Dedifferentiated amniotic fluid mesenchymal stem cell (primary cell): ENCODE measurements at regions not wholly inside any gene's neighbourhood (a gene's known extent, or its start where the extent isn't known, plus 50 kb on each side); places are given as distances from the start of the nearest gene placed in this dataset.

ENCODE experiments used
- DNase-seq: peaks from one replicate; pipeline ENCODE4 v3.0.0-alpha.2; 2016; ENCODE audit errors: extremely low spot score

GRCh38 chr21:36532769-36533467, 53.0 kb upstream of the CLDN14 start:
- DNase-seq, result no peak

- no peak for DNase-seq
These were observed 53.5 kb upstream of the CLDN14 start for GRCh38 chr21:36533468-36533848.

DNA sequence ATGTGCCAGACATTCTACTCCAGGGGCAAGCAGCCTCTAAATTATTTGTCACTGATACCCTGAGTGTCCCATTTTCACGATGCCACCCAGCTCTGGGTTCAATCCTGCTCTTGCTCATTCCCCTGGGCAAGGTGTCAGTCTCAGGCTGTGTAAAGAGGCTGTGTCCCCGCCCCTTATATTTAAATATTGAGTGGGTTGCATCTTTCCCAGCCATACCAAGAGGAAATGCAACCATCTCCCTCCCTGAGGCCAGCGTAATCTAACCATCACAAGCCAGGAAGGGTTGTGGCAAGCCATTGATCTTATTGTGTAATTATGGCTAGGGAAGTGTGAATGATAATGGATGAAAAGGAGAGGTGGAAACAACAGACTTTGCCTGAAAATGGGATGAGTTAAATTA, 54.7 kb upstream of the CLDN14 start:
- DNase-seq, result no peak

DNA sequence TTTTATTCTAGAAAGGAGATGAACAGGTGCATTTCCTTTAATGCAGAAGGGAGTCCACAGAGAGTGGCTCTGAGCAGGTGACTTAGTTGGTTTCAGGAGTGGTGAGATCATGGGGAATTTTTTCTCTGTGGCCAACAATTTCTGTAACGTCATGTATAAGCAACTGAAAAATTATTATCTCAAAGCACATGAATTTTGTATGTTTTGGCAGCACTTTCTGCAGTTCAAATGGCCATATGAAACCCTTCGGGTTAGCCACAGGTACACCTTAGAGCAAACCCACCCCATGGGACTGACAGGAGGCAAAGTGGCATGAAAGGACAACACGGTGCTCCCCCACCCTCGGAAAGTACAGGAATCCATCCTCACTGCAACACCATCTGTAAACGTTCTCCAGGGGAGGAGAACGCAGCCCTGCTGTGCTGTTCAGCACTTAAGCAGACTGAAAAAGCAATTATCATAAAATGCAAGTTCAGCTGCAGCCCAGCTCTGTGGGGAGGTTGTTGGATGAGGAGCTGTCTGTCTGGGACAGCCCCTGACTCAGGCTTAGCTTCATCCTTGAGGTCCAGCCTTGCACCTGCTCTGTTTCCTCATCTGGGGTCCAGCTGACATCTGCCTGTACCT, 55.8 kb upstream of the CLDN14 start:
- no peak for DNase-seq

- DNase-seq, result no peak
These were observed 58.8 kb upstream of the CLDN14 start for GRCh38 chr21:36538761-36539160.

- no peak for DNase-seq
These were observed 59.7 kb upstream of the CLDN14 start for GRCh38 chr21:36539434-36540150.

DNA sequence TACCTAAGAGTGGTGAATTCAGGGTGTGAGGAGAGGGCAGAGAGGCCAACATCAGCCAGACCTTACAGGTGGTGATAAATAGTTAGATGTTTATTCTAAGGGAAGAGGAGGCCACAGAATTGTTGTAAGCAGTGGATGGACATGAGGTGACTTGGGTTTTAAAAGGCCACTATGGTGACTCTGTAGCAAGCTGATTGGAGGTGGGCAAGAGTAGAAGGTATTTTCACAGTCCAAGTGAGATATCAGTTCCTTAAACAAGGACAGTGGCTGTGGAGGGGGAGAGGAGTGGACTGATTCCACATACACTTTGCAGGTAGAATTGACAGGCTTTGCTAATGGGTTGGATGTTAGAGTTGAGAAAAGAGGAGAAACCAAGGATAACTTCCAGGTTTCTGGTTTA, 60.8 kb upstream of the CLDN14 start:
- no peak for DNase-seq

DNA sequence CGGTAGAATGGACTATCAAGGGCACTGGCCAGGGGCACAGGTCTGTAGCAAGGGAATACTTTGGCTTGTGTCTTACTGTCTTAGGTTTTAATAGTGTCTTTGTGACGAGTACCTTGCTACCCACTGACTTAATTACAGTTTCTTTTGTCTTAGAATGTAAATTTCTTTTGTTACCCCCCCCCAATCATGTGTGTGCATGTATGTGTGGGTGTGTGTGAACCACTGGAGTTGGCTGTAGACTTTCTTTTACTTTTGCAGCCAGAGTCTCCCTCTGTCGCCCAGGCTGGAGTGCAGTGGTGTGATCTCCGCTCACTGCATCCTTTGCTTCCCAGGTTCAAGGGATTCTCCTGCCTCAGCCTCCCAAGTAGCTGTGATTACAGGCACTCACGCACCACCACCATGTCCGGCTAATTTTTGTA, 61.8 kb upstream of the CLDN14 start:
- DNase-seq, result no peak

GRCh38 chr21:36542312-36543101, 62.6 kb upstream of the CLDN14 start:
- no peak for DNase-seq

- DNase-seq, result no peak
These were observed 64.0 kb upstream of the CLDN14 start for GRCh38 chr21:36543924-36544323.

DNA sequence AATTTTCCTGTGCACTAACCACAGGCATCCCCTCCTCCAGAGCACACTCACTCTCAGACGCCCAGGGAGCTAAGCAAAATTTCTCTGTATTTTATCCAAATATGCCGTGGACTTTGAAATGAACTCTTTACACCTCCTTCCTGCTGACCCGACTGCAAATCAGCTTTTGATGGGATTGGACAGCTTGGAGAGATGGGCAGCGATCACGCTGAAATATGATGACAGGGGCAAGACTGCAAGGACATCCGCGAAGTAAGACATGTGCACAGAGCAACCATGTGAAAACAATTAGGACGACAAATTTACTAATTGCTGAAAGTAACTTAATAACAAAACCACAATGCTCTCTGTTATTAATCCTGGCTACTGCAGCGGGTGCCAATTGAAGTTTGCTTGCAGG, 64.6 kb upstream of the CLDN14 start:
- no peak for DNase-seq

GRCh38 chr21:36545776-36546511, 66.0 kb upstream of the CLDN14 start:
- no peak for DNase-seq

GRCh38 chr21:36547464-36547863, 67.5 kb upstream of the CLDN14 start:
- no peak for DNase-seq

DNA sequence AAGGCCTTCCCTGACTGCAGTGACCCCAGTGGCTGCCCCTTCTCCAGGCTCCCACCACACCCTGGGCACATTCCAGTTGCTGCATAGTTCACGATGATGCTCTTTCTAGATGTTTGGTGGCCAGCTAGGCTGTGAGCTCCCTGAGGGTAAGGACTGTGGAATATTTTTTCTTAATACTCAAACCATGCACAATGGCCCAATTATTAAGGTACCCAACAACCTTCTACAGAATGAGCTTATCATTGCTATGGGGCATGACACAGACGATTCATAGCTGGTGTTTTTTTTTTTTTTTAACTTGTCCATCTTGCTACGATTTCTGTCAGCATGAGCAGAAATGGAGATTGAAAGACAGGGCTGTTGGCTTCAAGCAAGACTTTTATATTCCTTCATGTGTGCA, 68.9 kb upstream of the CLDN14 start:
- DNase-seq, result no peak

DNA sequence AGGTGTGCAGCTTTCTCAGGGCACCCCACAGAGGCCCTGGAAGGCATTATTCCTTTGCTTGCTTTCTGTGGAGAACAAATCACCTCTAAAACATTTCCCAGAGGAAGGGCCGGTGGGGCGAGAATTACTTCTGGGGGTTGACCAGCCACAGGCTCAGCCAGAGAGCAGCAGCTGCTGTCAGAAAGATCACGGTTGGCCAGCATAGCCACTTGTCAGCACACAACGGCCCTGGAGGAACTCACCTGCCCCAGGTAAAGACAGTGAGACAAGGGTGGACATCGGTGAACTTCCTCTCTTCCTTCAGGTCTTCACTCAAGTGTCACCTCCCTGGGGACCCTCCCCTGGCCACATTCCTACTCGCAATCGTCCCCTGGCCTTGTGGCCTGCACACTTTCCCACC, 69.5 kb upstream of the CLDN14 start:
- no peak for DNase-seq

DNA sequence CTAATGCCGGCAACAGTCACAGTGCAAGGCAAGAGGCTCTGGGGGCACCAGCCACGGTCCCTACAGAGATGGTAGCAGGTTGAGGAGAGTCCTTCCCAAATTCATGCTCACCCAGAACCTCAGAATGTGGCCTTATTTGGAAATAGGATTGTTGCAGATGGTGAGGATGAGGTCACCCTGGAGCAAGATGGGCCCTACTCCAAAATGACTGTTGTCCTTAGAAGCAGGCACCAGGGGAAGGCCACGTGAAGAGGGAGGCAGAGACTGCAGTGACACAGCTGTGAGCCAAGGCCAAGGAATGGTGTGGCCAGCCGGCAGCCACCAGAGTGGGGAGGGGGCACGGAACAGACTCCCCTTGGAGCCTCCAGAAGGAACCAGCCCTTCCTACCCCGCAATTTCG, 70.8 kb upstream of the CLDN14 start:
- DNase-seq, result no peak

GRCh38 chr21:36551321-36551720, 71.4 kb upstream of the CLDN14 start:
- DNase-seq, result no peak

DNA sequence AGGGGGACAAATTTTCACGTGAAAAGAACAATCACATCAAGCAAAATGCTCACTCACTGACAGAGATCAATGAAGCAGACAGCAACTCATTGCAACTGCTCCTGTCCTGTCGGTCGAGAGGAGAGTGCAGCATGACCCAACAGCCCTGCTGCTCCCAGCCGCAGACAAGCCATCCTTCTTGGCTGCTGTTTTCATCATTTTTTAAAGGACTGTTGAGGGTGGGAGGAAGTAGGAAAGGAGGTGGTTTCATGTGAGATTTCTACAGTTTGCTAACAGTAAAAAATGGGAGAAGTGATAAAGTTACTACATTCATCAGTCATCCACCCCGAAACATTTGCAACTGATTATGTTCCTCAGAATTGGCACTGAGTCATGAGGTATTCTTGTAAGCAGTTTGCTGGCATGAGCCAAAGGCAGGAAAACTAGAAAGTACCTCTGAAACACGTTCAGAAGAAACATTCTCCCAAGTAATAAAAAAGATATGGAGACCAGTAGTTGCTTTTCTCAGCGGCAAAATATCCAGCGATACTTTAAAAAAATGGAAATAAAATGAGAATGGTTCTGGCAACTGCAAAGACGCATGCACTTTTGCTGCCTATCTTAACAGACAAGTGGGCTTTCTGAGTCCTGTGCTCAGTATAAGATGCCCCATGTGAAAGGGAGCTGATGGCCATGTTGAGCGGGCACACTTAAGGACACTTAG, 72.0 kb upstream of the CLDN14 start:
- DNase-seq, result peak; percentile 84

DNA sequence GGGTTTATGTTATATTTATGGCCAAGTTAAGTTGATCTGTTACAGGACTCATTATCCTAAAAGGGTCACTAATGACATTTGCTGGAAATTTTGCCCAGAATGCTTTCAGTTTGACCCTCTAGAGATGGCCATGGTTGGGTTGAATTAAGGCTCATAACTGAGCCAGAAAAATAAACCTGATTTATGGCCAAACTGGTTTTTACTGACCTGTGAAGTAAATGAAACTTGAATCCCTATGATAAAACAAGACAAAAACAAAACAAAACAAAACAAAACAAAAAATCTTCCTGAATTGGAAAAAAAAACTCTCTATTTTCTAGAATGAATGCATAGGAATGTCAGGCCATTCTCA, 72.5 kb upstream of the CLDN14 start:
- DNase-seq, result no peak

DNA sequence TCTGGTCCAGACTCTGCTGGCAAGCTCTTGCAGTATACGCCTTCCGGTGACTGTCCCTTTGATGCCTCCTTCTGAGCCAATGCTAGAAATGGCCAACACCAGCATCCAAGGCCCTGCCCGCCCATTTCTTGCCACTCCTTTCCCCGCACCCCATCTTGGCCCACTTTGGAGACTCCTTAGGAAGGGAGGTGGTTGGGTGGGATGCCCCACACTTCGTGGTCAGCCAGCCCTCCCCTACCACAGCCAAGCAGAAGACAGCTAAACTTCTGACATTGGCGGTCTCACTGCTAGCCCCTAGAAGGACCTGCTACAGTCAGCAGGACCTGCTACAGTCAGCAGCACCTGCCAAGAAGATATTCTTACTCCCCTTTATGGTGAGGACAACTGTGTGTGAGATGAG, 73.5 kb upstream of the CLDN14 start:
- DNase-seq, result no peak
